COLO829 (cell line): ENCODE measurements at regions not wholly inside any gene's neighbourhood (a gene's known extent, or its start where the extent isn't known, plus 50 kb on each side); places are given as distances from the start of the nearest gene placed in this dataset.

Source experiments
- DNase-seq: peaks from one replicate; pipeline ENCODE4 v3.0.0; 2012; ENCODE audit warnings: low spot score

GRCh38 chr6:11358904-11359830 lies 126.7 kb upstream of the NEDD9 start:
- DNase-seq: peak; percentile 21

GRCh38 chr6:11357285-11357684 lies 124.8 kb upstream of the NEDD9 start:
- no peak for DNase-seq

GRCh38 chr6:11356404-11357155 lies 124.1 kb upstream of the NEDD9 start:
- peak; percentile 63 for DNase-seq

- no peak for DNase-seq
Measured at GRCh38 chr6:11353921-11354389, 121.5 kb upstream of the NEDD9 start.

GRCh38 chr6:11350294-11350693 lies 117.8 kb upstream of the NEDD9 start:
- DNase-seq: no peak

- DNase-seq: no peak
Measured at GRCh38 chr6:11349880-11350279, 117.4 kb upstream of the NEDD9 start.

GRCh38 chr6:11346516-11346915 lies 114.0 kb upstream of the NEDD9 start:
- no peak for DNase-seq

- DNase-seq: no peak
Measured at GRCh38 chr6:11345536-11345935, 113.1 kb upstream of the NEDD9 start.

- no peak for DNase-seq
Measured at GRCh38 chr6:11343963-11344723, 111.7 kb upstream of the NEDD9 start.

- no peak for DNase-seq
Measured at GRCh38 chr6:11341867-11342266, 109.4 kb upstream of the NEDD9 start.

GRCh38 chr6:11341303-11341702 lies 108.8 kb upstream of the NEDD9 start:
- no peak for DNase-seq

GRCh38 chr6:11339380-11339779 lies 106.9 kb upstream of the NEDD9 start:
- DNase-seq: no peak

GRCh38 chr6:11337306-11337705 lies 104.8 kb upstream of the NEDD9 start:
- DNase-seq: no peak

GRCh38 chr6:11335826-11336225 lies 103.4 kb upstream of the NEDD9 start:
- no peak for DNase-seq

GRCh38 chr6:11333132-11333849 lies 100.8 kb upstream of the NEDD9 start:
- DNase-seq: no peak

- DNase-seq: no peak
Measured at GRCh38 chr6:11332463-11332862, 100.0 kb upstream of the NEDD9 start.

- DNase-seq: peak; percentile 16
Measured at GRCh38 chr6:11331111-11331510, 98.6 kb upstream of the NEDD9 start.

GRCh38 chr6:11330413-11330760 lies 97.9 kb upstream of the NEDD9 start:
- DNase-seq: peak; percentile 84

GRCh38 chr6:11329726-11330412 lies 97.4 kb upstream of the NEDD9 start:
- DNase-seq: no peak

- no peak for DNase-seq
Measured at GRCh38 chr6:11328613-11329247, 96.3 kb upstream of the NEDD9 start.

- DNase-seq: no peak
Measured at GRCh38 chr6:11327961-11328360, 95.5 kb upstream of the NEDD9 start.
